Progenitor cell of endocrine pancreas (in vitro differentiated cells): ENCODE measurements at regions not wholly inside any gene's neighbourhood (a gene's known extent, or its start where the extent isn't known, plus 50 kb on each side); places are given as distances from the start of the nearest gene placed in this dataset.
A peak's percentile ranks its signal among the peaks of the same experiment; 100 is the strongest.
"Not testable (repeated sequence)": the region's sequence is repeated elsewhere in the genome, so short reads cannot be mapped to it uniquely, and the experiment has no call there.

Experiments
- DNase-seq: peaks from one replicate; pipeline ENCODE4 v3.0.0; 2021; ENCODE audit warnings: low spot score; ENCODE audit not compliant: unreplicated experiment
- H3K27ac Mint-ChIP-seq: 2 replicates; pipeline ENCODE4 v1.8.0; 2021; ENCODE audit warnings: mild to moderate bottlenecking, moderate library complexity, mixed read lengths
- H3K27me3 Mint-ChIP-seq: 2 replicates; pipeline ENCODE4 v1.8.0; 2021; ENCODE audit warnings: mixed read lengths
- H3K36me3 Mint-ChIP-seq: 2 replicates; pipeline ENCODE4 v1.8.0; 2022; ENCODE audit warnings: mixed read lengths; ENCODE audit not compliant: insufficient read depth
- H3K4me1 Mint-ChIP-seq: 2 replicates; pipeline ENCODE4 v1.8.0; 2021; ENCODE audit warnings: low read depth, mixed read lengths
- H3K4me3 Mint-ChIP-seq: 2 replicates; pipeline ENCODE4 v1.8.0; 2021; ENCODE audit warnings: low read depth, mild to moderate bottlenecking, moderate library complexity, mixed read lengths
- H3K9me3 Mint-ChIP-seq: 2 replicates; pipeline ENCODE4 v1.8.0; 2021; ENCODE audit warnings: low read depth, mixed read lengths
- CTCF ChIP-seq: fragments of 200-600 bp; sonication (generic); IDR thresholded peaks from one replicate; pipeline ENCODE4 v1.5.0; 2021; ENCODE audit warnings: antibody characterized with exemption, mild to moderate bottlenecking; ENCODE audit not compliant: unreplicated experiment

GRCh38 chr18:75728621-75729020 is 301.1 kb upstream of the SMIM21 start:
- no peak overlapping the region for H3K27ac Mint-ChIP-seq
- no peak for TF ChIP-seq CTCF
- no peak for DNase-seq
- no peaks in the 10 kb centered on the region for H3K4me1 Mint-ChIP-seq
- H3K4me3 Mint-ChIP-seq = no peak overlapping the region
- no peaks in the 10 kb centered on the region for H3K36me3 Mint-ChIP-seq
- H3K27me3 Mint-ChIP-seq = peaks cover 17% of the 10 kb centered on the region
- no peaks in the 10 kb centered on the region for H3K9me3 Mint-ChIP-seq

- Mint-ChIP-seq H3K27ac (no peak overlapping the region), H3K4me3 (no peak overlapping the region), H3K9me3 (no peaks in the 10 kb centered on the region), H3K4me1 (no peaks in the 10 kb centered on the region), H3K27me3 (peaks cover 17% of the 10 kb centered on the region), H3K36me3 (no peaks in the 10 kb centered on the region)
- peak; percentile 20 for DNase-seq
- peak; percentile 65 for TF ChIP-seq CTCF
These were observed 300.0 kb upstream of the SMIM21 start for GRCh38 chr18:75727456-75727855.

DNA sequence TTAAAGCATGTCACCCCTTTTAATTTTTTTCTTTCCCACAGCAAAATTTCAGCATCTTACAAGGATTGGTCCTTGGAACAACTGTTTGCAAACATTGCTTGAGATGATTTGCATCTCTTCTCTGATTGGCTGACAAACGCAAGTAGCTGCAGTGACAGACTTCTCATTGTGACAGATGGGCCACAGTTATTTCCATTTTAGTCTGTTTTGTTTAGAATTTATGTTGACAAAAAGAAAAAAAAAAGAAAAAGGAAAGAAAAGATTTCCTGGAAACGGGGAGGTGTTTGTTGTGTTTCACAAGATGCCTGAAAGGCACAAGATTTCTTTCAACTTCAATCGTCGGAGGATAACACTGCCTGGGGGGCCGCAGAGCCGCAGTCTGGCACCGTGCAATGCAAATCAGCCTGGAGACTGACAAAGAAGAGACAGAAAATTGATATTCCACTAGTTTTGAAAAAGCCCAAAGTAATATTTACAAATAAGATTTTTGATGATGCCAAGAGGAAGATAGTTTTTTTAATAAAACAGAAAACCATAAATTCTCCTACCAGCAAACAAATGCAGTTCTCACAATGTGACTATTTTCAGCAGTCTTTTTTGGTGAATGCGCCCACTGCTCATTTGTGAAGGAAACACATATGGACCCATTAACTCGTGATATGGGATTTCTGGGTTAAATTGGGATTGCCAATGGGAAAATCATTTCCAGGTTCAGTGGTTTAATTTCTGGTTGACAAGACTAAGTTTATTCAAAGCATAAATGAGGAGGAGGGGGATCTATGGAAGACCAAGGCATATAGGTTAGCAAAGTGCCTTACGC is 296.2 kb upstream of the SMIM21 start:
- DNase-seq = no peak
- no peak overlapping the region for H3K27ac Mint-ChIP-seq
- H3K9me3 Mint-ChIP-seq = peaks cover 3% of the 10 kb centered on the region
- no peak for TF ChIP-seq CTCF
- H3K36me3 Mint-ChIP-seq = no peaks in the 10 kb centered on the region
- peaks cover 4% of the 10 kb centered on the region for H3K27me3 Mint-ChIP-seq
- H3K4me3 Mint-ChIP-seq = no peak overlapping the region
- H3K4me1 Mint-ChIP-seq = no peaks in the 10 kb centered on the region

- peaks cover 3% of the 10 kb centered on the region for H3K9me3 Mint-ChIP-seq
- H3K27me3 Mint-ChIP-seq = peaks cover 4% of the 10 kb centered on the region
- no peaks in the 10 kb centered on the region for H3K36me3 Mint-ChIP-seq
- no peak overlapping the region for H3K4me3 Mint-ChIP-seq
- H3K4me1 Mint-ChIP-seq = peaks cover 4% of the 10 kb centered on the region
- DNase-seq = no peak
- no peak overlapping the region for H3K27ac Mint-ChIP-seq
- no peak for TF ChIP-seq CTCF
These were observed 287.3 kb upstream of the SMIM21 start for GRCh38 chr18:75714766-75715165.

DNA sequence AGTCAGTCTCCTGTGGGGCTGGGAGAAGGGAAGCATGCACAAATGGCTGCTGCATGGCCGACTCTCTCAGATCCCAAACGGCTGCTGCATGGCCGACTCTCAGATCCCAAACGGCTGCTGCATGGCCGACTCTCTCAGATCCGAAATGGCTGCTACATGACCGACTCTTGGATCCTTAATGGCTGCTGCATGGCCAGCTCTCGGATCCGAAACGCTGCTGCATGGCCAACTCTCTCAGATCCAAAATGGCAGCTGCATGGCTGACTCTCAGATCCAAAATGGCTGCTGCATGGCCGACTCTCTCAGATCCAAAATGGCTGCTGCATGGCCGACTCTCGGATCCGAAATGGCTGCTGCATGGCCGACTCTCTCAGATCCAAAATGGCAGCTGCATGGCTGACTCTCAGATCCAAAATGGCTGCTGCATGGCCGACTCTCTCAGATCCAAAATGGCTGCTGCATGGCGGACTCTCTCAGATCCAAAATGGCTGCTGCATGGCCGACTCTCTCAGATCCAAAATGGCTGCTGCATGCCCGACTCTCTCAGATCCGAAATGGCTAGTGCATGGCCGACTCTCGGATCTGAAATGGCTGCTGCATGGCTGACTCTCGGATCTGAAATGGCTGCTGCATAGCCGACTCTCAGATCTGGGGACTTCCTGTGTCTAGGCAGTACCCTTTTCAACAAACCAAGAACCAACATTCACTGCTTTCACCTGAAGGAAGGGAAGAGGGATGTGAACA is 284.8 kb upstream of the SMIM21 start:
- not testable (repeated sequence) for H3K36me3 Mint-ChIP-seq, H3K27ac Mint-ChIP-seq, H3K27me3 Mint-ChIP-seq, H3K9me3 Mint-ChIP-seq, H3K4me1 Mint-ChIP-seq, DNase-seq, H3K4me3 Mint-ChIP-seq

- Mint-ChIP-seq H3K36me3 (no peaks in the 10 kb centered on the region), H3K4me3 (no peak overlapping the region), H3K27ac (no peak overlapping the region), H3K9me3 (peaks cover 11% of the 10 kb centered on the region), H3K4me1 (no peaks in the 10 kb centered on the region), H3K27me3 (no peaks in the 10 kb centered on the region)
- no peak for DNase-seq
- TF ChIP-seq CTCF = no peak
These were observed 273.1 kb upstream of the SMIM21 start for GRCh38 chr18:75700561-75700960.
